ENCODE measurements at regions not wholly inside any gene's neighbourhood (a gene's known extent, or its start where the extent isn't known, plus 50 kb on each side); places are given as distances from the start of the nearest gene placed in this dataset.

DNA sequence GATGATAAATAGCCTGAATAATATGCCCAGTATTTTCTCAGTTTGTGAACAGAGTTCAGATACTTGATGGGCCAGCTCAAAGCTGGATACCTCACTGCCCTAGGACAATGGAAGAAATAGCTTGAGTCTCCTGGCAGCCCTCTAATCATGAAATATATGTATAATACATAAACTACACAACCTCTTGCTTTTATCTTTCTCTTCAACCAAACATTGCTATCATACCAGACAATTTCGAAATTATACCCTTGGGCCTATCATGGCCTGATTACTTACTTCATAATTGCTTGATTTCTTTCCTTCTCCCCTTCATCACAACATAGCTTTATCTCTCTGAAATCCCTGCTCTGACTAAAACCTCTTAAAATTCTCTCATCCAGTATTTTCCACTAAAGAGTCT lies 1144.9 kb upstream of the C9orf72 start:
- WGBS, 10 experiments: 0 to 100% (median 14%) methylated on average over 1 of the region's 1 CpG; no CpG with 5 or more reads in 3 of the 10 experiments
- H3K27ac ChIP-seq: no peak overlapping the region
- H3K4me1 ChIP-seq (replicated peaks in 1 of 2): peaks cover 4 to 26% of the 10 kb centered on the region in 2 donors
- no peak overlapping the region for H3K4me3 ChIP-seq
- in situ Hi-C loops (cut with MboI; ENCODE audit: low pct_unique_long_range_greater_than_20kb in 2 of 9, low sequenced_read_pairs in 9 of 9, unreplicated experiment in 9 of 9): no loop called here
- no peak for ATAC-seq (replicated peaks in 6 of 8)

DNA sequence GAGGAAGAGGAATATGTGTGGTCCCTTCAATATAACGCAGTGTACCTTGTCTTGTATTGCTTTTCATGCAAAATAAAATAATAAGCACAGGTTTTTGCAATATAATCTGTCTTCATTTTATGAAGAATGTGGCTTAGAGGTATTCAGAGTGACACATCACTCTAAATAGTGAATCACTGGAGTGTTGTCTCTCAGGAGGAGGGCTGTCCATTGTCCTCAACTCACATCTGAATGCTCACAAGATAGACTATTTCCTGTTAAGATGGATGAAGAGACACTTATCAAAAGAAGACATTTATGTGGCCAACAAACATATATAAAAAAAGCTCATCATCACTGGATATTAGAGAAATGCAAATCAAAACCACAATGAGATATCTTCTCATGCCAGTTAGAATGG lies 1147.5 kb upstream of the C9orf72 start:
- 0 to 100% (median 89%) methylated on average over 1 of the region's 1 CpG; no CpG with 5 or more reads in 4 of the 10 experiments for WGBS, 10 experiments
- no peak for ATAC-seq (replicated peaks in 6 of 8)
- Histone ChIP-seq H3K4me1 (replicated peaks in 1 of 2) (peaks cover 4 to 23% of the 10 kb centered on the region in 2 donors), H3K27ac (no peak overlapping the region), H3K4me3 (no peak overlapping the region)
- in situ Hi-C loops (cut with MboI; ENCODE audit: low pct_unique_long_range_greater_than_20kb in 2 of 9, low sequenced_read_pairs in 9 of 9, unreplicated experiment in 9 of 9): no loop called here

DNA sequence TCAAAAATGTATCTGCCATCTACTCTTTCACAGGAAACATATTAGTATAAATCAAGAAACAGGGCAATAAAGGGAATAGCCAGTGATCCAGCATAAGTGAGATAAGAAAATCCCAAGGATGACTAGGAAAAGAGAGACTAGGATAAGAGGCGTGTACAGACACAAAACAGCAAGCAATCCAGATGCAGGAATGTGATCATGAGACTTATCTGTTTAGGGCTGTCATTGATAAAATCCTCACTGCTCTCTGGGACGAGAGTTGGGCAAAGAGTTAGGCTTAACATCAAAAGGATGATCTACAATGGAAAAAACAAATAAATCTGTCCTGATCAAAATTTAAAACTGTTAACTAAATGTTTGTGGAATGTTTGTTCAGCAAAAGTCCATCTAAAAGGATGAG lies 1156.8 kb upstream of the C9orf72 start:
- no peaks in the 10 kb centered on the region for H3K4me1 ChIP-seq (replicated peaks in 1 of 2)
- H3K27ac ChIP-seq: no peak overlapping the region
- WGBS, 10 experiments: 0 to 83% (median 50%) methylated on average over 1 to 2 of the region's 2 CpGs
- in situ Hi-C loops (cut with MboI; ENCODE audit: low pct_unique_long_range_greater_than_20kb in 2 of 9, low sequenced_read_pairs in 9 of 9, unreplicated experiment in 9 of 9): no loop called here
- H3K4me3 ChIP-seq: no peak overlapping the region
- no peak for ATAC-seq (replicated peaks in 6 of 8)

DNA sequence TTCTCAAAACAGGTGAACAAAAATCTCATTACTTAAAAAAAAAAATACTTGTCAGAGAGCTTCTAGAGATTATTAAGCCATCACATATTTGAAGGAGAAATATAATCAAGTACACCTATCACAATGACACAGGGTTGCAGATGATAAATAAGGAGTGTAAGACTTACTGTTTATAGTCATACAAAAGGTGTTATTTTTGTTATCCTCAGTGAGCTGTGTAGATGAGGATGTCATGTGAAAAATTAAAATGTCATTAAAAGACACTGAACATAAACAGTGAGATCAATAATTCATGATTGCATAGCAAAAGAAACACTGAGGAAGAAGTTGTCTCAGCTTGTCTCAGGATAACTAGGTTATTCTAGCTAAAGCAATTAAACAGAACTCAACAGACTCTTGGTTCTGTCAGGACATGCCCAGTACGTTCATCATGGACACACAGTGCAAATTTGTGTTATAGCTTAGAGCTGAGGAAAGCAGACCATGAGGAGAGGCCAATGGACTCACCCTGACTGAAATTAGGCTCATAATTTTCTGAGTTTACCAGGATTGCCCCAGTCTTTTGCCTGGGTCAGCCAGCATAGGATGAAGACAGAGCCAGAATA lies 1162.6 kb upstream of the C9orf72 start:
- 11 to 100% (median 43%) methylated on average over 1 of the region's 1 CpG; no CpG with 5 or more reads in 4 of the 10 experiments for WGBS, 10 experiments
- Histone ChIP-seq H3K4me3 (no peak overlapping the region), H3K27ac (no peak overlapping the region), H3K4me1 (replicated peaks in 1 of 2) (peaks cover 0 to 3% of the 10 kb centered on the region in 2 donors)
- in situ Hi-C loops (cut with MboI; ENCODE audit: low pct_unique_long_range_greater_than_20kb in 2 of 9, low sequenced_read_pairs in 9 of 9, unreplicated experiment in 9 of 9): no loop called here
- ATAC-seq (replicated peaks in 6 of 8): peak in 4 of 8 experiments; percentile 27 to 65 (median 61)

DNA sequence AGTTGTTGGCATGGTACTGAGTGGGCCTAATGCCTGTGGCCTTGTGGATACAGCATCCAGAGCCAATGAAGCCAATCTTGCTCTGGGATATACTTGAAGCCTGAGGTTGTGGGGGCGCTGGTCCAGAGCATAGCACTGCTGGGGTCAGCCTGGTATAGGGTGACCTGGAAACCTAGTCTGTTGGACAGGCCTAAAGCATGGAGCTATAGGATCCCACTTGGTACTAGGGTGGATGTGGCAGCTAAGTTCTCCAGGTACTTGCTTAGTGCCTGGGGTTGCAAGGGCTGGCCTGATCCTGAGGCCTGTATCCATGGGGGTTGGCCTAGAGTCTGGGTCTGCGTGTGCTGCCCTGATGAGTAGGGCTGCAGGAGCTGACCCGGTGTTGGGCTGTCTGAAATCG lies 1168.2 kb upstream of the C9orf72 start:
- ATAC-seq (replicated peaks in 6 of 8): no peak
- 20 to 85% (median 50%) methylated on average over 1 to 3 of the region's 4 CpGs; no CpG with 5 or more reads in 6 of the 10 experiments for WGBS, 10 experiments
- Histone ChIP-seq H3K27ac (no peak overlapping the region), H3K4me3 (no peak overlapping the region), H3K4me1 (replicated peaks in 1 of 2) (no peaks in the 10 kb centered on the region)
- in situ Hi-C loops (cut with MboI; ENCODE audit: low pct_unique_long_range_greater_than_20kb in 2 of 9, low sequenced_read_pairs in 9 of 9, unreplicated experiment in 9 of 9): no loop called here

DNA sequence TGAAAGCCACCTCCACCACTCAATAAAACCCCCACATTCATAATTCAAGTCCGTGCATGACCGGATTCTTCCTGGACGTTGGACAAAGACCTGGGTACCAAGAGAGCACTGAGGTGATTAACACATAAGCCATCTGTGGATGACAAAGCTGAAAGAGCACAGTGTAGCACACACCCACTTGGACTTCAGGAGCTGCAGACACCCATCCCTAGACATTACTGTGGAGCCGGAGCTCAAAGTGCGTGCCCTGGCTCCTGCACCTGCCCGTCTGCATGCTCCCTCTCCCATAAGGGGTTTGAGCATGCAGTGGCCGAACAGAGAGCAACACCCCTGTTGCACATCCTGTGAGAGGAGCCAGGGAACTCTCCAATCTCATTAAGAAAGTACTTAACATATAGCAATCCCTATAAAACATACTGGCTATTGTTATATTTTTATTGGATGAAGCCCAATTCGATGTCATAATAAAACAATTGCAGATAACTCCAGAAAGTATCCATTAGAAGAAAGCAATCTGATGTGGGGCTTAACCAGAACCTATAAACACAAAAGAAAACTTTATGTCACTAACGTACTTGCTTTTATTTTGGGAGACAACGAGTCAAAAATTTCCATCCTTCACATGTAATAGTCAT lies 1174.2 kb upstream of the C9orf72 start:
- no peak overlapping the region for H3K4me3 ChIP-seq
- ATAC-seq (replicated peaks in 6 of 8): no peak
- H3K27ac ChIP-seq: no peak overlapping the region
- no peaks in the 10 kb centered on the region for H3K4me1 ChIP-seq (replicated peaks in 1 of 2)
- in situ Hi-C loops (cut with MboI; ENCODE audit: low pct_unique_long_range_greater_than_20kb in 2 of 9, low sequenced_read_pairs in 9 of 9, unreplicated experiment in 9 of 9): no loop called here
- 0 to 100% (median 82%) methylated on average over 2 to 9 of the region's 10 CpGs for WGBS, 10 experiments

DNA sequence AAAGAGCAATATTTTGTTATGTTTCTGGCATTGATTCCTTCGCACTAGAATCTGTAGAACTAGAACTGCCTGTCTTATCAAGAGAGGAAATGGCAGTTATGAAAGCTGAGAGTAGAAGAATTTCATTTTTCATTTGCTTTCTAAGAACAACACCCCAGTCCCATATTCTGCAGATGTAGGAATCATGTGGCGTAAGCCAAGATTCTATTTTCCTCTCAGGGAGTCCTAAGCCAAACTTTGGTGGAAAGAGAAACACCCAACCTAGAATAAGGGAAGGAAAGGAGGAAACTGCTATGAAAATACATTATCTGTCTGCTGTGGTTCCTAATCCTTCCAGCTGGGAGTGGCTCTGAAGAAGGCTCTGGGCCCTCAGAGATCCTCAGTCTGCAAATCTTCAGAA lies 1176.9 kb upstream of the C9orf72 start:
- ATAC-seq (replicated peaks in 6 of 8): no peak
- in situ Hi-C loops (cut with MboI; ENCODE audit: low pct_unique_long_range_greater_than_20kb in 2 of 9, low sequenced_read_pairs in 9 of 9, unreplicated experiment in 9 of 9): no loop called here

DNA sequence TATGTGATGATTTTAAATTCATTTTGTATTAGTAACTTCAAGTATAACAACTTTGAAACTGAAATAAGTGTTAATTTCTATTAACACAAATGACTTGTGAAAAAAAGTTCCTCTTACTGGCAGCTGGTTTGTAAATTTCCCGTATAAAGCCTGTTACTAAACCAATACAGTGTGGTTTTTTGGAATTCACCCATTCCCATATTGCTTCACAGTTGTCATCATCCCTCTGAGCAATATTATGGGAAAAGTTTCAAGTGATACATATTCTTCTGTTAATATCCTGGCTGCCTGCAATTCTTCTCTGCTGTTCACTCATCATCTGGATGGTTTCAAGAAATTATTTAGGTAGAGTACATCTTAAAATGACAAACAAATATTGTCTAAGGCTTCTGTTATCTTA lies 1185.1 kb upstream of the C9orf72 start:
- no peak for ATAC-seq (replicated peaks in 6 of 8)
- Histone ChIP-seq H3K4me1 (replicated peaks in 1 of 2) (no peaks in the 10 kb centered on the region), H3K27ac (no peak overlapping the region), H3K4me3 (no peak overlapping the region)
- WGBS, 10 experiments: 0 to 100% (median 94%) methylated on average over 1 of the region's 1 CpG; no CpG with 5 or more reads in 2 of the 10 experiments
- in situ Hi-C loops (cut with MboI; ENCODE audit: low pct_unique_long_range_greater_than_20kb in 2 of 9, low sequenced_read_pairs in 9 of 9, unreplicated experiment in 9 of 9): no loop called here

More for the DNA sequence above, 1176.9 kb upstream of the C9orf72 start:
- no peak overlapping the region for H3K27ac ChIP-seq
- 6 to 100% (median 83%) methylated on average over 1 to 2 of the region's 2 CpGs; no CpG with 5 or more reads in 1 of the 10 experiments for WGBS, 10 experiments
- H3K4me1 ChIP-seq (replicated peaks in 1 of 2): no peaks in the 10 kb centered on the region
- no peak overlapping the region for H3K4me3 ChIP-seq

DNA sequence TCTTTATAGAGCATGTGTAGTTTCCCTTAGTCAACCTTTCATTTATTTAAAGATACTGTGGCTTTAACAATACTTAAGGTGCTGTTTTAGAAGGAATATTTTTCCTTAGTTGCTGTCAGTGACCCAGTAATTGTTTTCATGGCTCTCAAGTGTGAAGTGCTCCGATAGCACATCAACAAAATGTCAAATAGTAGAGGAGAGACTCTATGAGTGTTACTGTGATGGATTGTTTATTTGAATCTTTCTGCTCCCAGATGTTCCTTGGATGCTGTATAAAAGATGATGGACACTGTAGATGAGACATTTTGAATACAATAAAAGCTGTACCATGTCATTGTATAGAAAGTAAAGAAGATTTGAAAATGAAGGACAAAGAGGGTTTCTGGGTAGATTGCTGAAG lies 1185.7 kb upstream of the C9orf72 start:
- Histone ChIP-seq H3K4me3 (no peak overlapping the region), H3K27ac (no peak overlapping the region), H3K4me1 (replicated peaks in 1 of 2) (no peaks in the 10 kb centered on the region)
- in situ Hi-C loops (cut with MboI; ENCODE audit: low pct_unique_long_range_greater_than_20kb in 2 of 9, low sequenced_read_pairs in 9 of 9, unreplicated experiment in 9 of 9): no loop called here
- 0 to 100% (median 78%) methylated on average over 1 of the region's 1 CpG; no CpG with 5 or more reads in 1 of the 10 experiments for WGBS, 10 experiments
- ATAC-seq (replicated peaks in 6 of 8): no peak

DNA sequence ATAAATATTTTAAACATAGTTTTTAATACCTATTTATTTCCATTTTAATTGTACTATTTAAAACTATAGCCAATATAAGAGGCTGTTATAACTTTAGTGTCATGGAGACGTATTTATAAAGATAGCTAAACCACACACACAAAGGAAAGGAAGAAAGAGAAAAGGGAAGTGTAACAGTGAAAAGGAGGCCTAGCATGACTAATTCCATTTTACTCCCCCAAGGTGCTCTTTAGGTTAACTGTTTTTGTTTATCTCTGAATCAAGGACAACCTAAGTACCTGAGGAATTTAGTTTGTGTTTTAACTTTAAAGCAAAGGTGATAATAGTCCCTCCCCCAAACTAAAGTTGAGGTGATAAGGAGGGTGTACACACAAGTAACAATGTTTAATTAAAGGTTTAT lies 1188.9 kb upstream of the C9orf72 start:
- no peak for ATAC-seq (replicated peaks in 6 of 8)
- H3K4me3 ChIP-seq: no peak overlapping the region
- WGBS, 10 experiments: 0 to 100% (median 82%) methylated on average over 1 of the region's 1 CpG
- H3K4me1 ChIP-seq (replicated peaks in 1 of 2): no peaks in the 10 kb centered on the region
- no peak overlapping the region for H3K27ac ChIP-seq
- in situ Hi-C loops (cut with MboI; ENCODE audit: low pct_unique_long_range_greater_than_20kb in 2 of 9, low sequenced_read_pairs in 9 of 9, unreplicated experiment in 9 of 9): no loop called here

DNA sequence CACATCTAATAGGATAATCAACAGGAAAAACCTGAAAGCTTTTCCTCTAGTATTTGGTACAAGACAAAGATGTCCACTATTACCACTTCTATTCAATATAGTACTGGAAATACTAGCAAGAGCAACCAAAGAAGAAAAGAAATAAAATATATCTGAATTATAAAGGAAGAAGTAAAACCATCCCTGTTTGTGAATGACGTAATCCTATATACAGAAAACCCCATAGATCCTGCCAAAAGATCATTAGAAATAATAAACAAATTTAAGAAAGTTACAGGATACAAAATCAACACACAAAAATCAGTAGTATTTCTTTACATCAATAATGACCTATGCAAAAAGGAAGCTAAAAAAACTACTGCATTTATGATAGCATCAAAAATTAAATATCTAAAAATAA lies 1191.3 kb upstream of the C9orf72 start:
- in situ Hi-C loops (cut with MboI; ENCODE audit: low pct_unique_long_range_greater_than_20kb in 2 of 9, low sequenced_read_pairs in 9 of 9, unreplicated experiment in 9 of 9): no loop called here
- no peak for ATAC-seq (replicated peaks in 6 of 8)
- WGBS, 10 experiments: 0 to 100% (median 89%) methylated on average over 1 of the region's 1 CpG; no CpG with 5 or more reads in 1 of the 10 experiments
- no peaks in the 10 kb centered on the region for H3K4me1 ChIP-seq (replicated peaks in 1 of 2)
- H3K27ac ChIP-seq: no peak overlapping the region
- H3K4me3 ChIP-seq: no peak overlapping the region

DNA sequence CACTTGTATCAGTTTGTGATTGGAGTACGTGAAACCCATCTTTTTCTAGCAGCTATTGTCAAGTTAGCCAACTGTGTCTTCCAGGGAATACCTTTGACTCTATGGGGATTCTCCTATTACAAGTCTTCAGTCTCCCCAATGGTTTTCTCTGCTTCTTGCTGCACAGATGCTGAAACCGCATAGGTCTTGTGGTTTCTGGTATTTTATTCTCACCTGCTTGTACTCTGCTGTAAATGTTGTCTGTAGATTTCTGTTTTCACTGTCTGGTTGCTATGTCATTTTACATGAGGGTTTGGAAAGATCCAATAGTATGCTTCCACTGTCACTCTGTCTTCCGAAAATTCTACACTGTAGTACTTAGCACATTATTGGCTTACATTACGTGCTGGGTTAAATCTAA lies 1196.9 kb upstream of the C9orf72 start:
- no peak overlapping the region for H3K27ac ChIP-seq
- in situ Hi-C loops (cut with MboI; ENCODE audit: low pct_unique_long_range_greater_than_20kb in 2 of 9, low sequenced_read_pairs in 9 of 9, unreplicated experiment in 9 of 9): no loop called here
- H3K4me1 ChIP-seq (replicated peaks in 1 of 2): peaks cover 0 to 4% of the 10 kb centered on the region in 2 donors
- ATAC-seq (replicated peaks in 6 of 8): no peak
- H3K4me3 ChIP-seq: no peak overlapping the region
- WGBS, 10 experiments: 0 to 100% (median 92%) methylated on average over 1 to 4 of the region's 4 CpGs

DNA sequence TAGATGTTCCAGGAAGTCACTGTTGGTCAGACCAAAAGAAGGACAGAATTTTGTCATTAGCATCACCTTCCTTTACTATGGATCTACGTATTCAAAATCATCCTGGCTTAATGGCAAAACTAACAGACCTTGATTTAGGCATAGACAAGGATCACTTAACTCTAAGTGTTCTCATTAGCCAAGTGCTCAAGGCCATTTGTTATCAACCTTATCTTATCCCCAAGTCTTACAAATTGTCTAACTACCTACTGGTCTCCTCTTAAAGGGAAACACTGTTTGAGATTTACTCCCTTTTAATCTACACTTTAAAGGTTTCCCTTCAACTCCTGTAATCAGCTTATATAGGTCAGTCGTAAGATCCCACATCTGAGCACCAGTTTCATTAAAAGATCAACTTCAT lies 1197.5 kb upstream of the C9orf72 start:
- H3K4me3 ChIP-seq: no peak overlapping the region
- H3K4me1 ChIP-seq (replicated peaks in 1 of 2): peaks cover 0 to 4% of the 10 kb centered on the region in 2 donors
- in situ Hi-C loops (cut with MboI; ENCODE audit: low pct_unique_long_range_greater_than_20kb in 2 of 9, low sequenced_read_pairs in 9 of 9, unreplicated experiment in 9 of 9): no loop called here
- 0 to 83% (median 26%) methylated on average over 1 to 2 of the region's 2 CpGs; no CpG with 5 or more reads in 3 of the 10 experiments for WGBS, 10 experiments
- no peak for ATAC-seq (replicated peaks in 6 of 8)
- H3K27ac ChIP-seq: no peak overlapping the region

All from motor neuron (in vitro differentiated cells).